ENCODE measurements at regions not wholly inside any gene's neighbourhood (a gene's known extent, or its start where the extent isn't known, plus 50 kb on each side); places are given as distances from the start of the nearest gene placed in this dataset.

- peaks cover 7% of the 10 kb centered on the region for H3K4me1 Mint-ChIP-seq (ENCODE audit: low read depth)
- H3K27me3 Mint-ChIP-seq (ENCODE audit: low read depth): no peaks in the 10 kb centered on the region
- H3K4me3 Mint-ChIP-seq (ENCODE audit: unreplicated experiment): no peak overlapping the region
These were observed 232.3 kb downstream of the ADGRG6 start for GRCh38 chr6:142534076-142534475.

GRCh38 chr6:142534484-142534883, 232.7 kb downstream of the ADGRG6 start:
- DNase-seq (ENCODE audit: low spot score): no peak
- TF ChIP-seq CTCF (IDR thresholded peaks at IDR 0.05): no peak
- Mint-ChIP-seq H3K36me3 (ENCODE audit: low read depth) (no peaks in the 10 kb centered on the region), H3K27me3 (ENCODE audit: low read depth) (no peaks in the 10 kb centered on the region), H3K9me3 (ENCODE audit: low read depth) (peaks cover 5% of the 10 kb centered on the region), H3K27ac (ENCODE audit: unreplicated experiment) (no peak overlapping the region), H3K4me1 (ENCODE audit: low read depth) (peaks cover 7% of the 10 kb centered on the region), H3K4me3 (ENCODE audit: unreplicated experiment) (no peak overlapping the region)

More at GRCh38 chr6:142534076-142534475, 232.3 kb downstream of the ADGRG6 start:
- DNase-seq (ENCODE audit: low spot score): no peak
- no peak overlapping the region for H3K27ac Mint-ChIP-seq (ENCODE audit: unreplicated experiment)
- H3K9me3 Mint-ChIP-seq (ENCODE audit: low read depth): peaks cover 5% of the 10 kb centered on the region
- H3K36me3 Mint-ChIP-seq (ENCODE audit: low read depth): no peaks in the 10 kb centered on the region
- TF ChIP-seq CTCF (IDR thresholded peaks at IDR 0.05): no peak

- Mint-ChIP-seq H3K27ac (ENCODE audit: unreplicated experiment) (no peak overlapping the region), H3K4me1 (ENCODE audit: low read depth) (no peaks in the 10 kb centered on the region), H3K36me3 (ENCODE audit: low read depth) (no peaks in the 10 kb centered on the region), H3K9me3 (ENCODE audit: low read depth) (peaks cover 5% of the 10 kb centered on the region), H3K27me3 (ENCODE audit: low read depth) (no peaks in the 10 kb centered on the region), H3K4me3 (ENCODE audit: unreplicated experiment) (no peak overlapping the region)
- TF ChIP-seq CTCF (IDR thresholded peaks at IDR 0.05): peak; percentile 65
- no peak for DNase-seq (ENCODE audit: low spot score)
These were observed 236.0 kb downstream of the ADGRG6 start for GRCh38 chr6:142537612-142538478.

GRCh38 chr6:142542704-142543233, 241.0 kb downstream of the ADGRG6 start:
- H3K4me1 Mint-ChIP-seq (ENCODE audit: low read depth): no peaks in the 10 kb centered on the region
- no peak for DNase-seq (ENCODE audit: low spot score)
- H3K27me3 Mint-ChIP-seq (ENCODE audit: low read depth): peaks cover 1% of the 10 kb centered on the region
- no peak overlapping the region for H3K27ac Mint-ChIP-seq (ENCODE audit: unreplicated experiment)
- no peak overlapping the region for H3K4me3 Mint-ChIP-seq (ENCODE audit: unreplicated experiment)
- TF ChIP-seq CTCF (IDR thresholded peaks at IDR 0.05): no peak
- no peaks in the 10 kb centered on the region for H3K36me3 Mint-ChIP-seq (ENCODE audit: low read depth)
- no peaks in the 10 kb centered on the region for H3K9me3 Mint-ChIP-seq (ENCODE audit: low read depth)

GRCh38 chr6:142543606-142544005, 241.8 kb downstream of the ADGRG6 start:
- Mint-ChIP-seq H3K27ac (ENCODE audit: unreplicated experiment) (no peak overlapping the region), H3K4me1 (ENCODE audit: low read depth) (no peaks in the 10 kb centered on the region), H3K9me3 (ENCODE audit: low read depth) (no peaks in the 10 kb centered on the region), H3K27me3 (ENCODE audit: low read depth) (peaks cover 6% of the 10 kb centered on the region), H3K4me3 (ENCODE audit: unreplicated experiment) (no peak overlapping the region), H3K36me3 (ENCODE audit: low read depth) (no peaks in the 10 kb centered on the region)
- no peak for DNase-seq (ENCODE audit: low spot score)
- no peak for TF ChIP-seq CTCF (IDR thresholded peaks at IDR 0.05)
